ENCODE measurements at regions not wholly inside any gene's neighbourhood (a gene's known extent, or its start where the extent isn't known, plus 50 kb on each side); places are given as distances from the start of the nearest gene placed in this dataset.
"Not testable (repeated sequence)": the region's sequence is repeated elsewhere in the genome, so short reads cannot be mapped to it uniquely, and the experiment has no call there.

DNA sequence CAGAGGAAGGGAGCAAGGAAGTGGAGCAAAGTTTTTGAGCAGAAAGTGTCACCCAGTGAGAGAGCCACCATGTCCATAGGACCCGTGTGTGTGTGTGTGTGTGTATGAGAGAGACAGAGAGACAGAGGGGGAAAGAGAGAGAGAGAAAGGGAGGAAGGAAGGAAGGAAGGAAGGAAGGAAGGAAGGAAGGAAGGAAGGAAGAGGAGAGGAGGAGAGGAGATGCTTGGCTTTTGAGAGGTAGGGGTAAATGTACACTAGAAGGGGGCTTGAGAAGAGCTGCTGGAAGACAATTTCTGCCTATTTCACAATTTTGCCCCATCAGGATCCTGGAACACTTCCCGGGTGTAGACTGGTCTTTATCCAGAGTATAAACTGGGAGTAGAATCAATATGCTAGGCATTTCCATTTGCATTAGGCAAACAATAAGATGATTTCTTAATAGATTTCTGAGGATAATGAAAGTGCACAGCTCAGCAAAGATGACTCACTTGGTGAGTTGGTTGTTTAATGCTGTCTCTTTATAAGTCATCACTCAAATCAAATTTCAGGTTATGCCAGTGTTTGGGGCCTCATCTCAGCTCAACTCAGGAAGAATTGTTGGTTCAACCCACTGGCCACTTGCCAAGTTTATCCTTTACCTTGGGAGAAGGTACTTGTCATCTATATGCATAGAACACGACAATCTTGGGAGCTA, 70.0 kb upstream of the FAM13C start:
- ATAC-seq (peak; percentile 90), DNase-seq (peak; percentile 99)
- Histone ChIP-seq H3K36me3 (ENCODE audit: low read depth, low read length) (no peaks in the 10 kb centered on the region), H4K20me1 (ENCODE audit: low read length) (no peaks in the 10 kb centered on the region), H3K9me2 (replicated peaks; ENCODE audit: low read length) (no peaks in the 10 kb centered on the region), H3K79me2 (ENCODE audit: low read length) (no peaks in the 10 kb centered on the region), H3K4me2 (ENCODE audit: low read length) (peak overlapping the region; percentile 25), H2AFZ (ENCODE audit: low read length) (no peak overlapping the region), H3K4me1 (ENCODE audit: insufficient read depth, low read length) (peaks cover 40% of the 10 kb centered on the region), H3K9ac (ENCODE audit: low read length) (no peak overlapping the region), H3K9me3 (ENCODE audit: low read length) (no peaks in the 10 kb centered on the region), H3F3A (ENCODE audit: low read length, unreplicated experiment) (no peaks in the 10 kb centered on the region), H3K27me3 (ENCODE audit: low read length) (peaks cover 15% of the 10 kb centered on the region; the same call in 1 of the 2 replicates), H3K27ac (ENCODE audit: low read length) (peak overlapping the region; percentile 14), H3K4me3 (ENCODE audit: low read length) (no peak overlapping the region)
- intact Hi-C loops (cut with micrococcal nuclease): no loop called here
- no TSS peak for BruUV-seq (replicated peaks)
- TF ChIP-seq CTCF (conservative IDR thresholded peaks at IDR 0.05; ENCODE audit: low read depth, low read length) (no peak), EZH2phosphoT487 (IDR thresholded peaks at IDR 0.05; ENCODE audit: borderline replicate concordance, low read length) (no peak), EZH2 (IDR thresholded peaks at IDR 0.05; ENCODE audit: low read length, unreplicated experiment) (no peak)
- CTCF ChIA-PET: interaction anchor here (0.7 kb wide), 1 partner anchor 12 kb away, joined by 3 read pairs; no protein-coding TSS in a partner anchor
- POLR2A ChIA-PET (ENCODE audit: unreplicated experiment): interaction anchor here (0.6 kb wide), 1 partner anchor 103 kb away, joined by 3 read pairs; no protein-coding TSS in a partner anchor

DNA sequence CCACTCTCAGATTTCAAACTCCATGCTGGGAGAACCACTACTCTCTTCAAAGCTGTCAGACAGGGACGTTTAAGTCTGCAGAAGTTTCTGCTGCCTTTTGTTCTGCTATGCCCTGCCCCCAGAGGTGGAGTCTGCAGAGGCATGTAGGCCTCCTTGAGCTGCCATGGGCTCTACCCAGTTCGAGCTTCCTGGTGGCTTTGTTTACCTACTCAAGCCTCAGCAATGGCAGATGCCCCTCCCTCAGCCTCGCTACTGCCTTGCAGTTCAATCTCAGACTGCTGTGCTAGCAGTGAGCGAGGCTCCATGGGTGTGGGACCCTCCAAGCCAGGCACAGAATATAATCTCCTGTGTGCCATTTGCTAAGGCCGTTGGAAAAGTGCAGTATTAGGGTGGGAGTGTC, 51.4 kb upstream of the FAM13C start:
- ATAC-seq; H3K4me3 ChIP-seq (ENCODE audit: low read length); H3F3A ChIP-seq (ENCODE audit: low read length, unreplicated experiment); H3K4me2 ChIP-seq (ENCODE audit: low read length); BruUV-seq (replicated peaks); H3K79me2 ChIP-seq (ENCODE audit: low read length); H3K27me3 ChIP-seq (ENCODE audit: low read length); H3K9me3 ChIP-seq (ENCODE audit: low read length); H4K20me1 ChIP-seq (ENCODE audit: low read length); H3K27ac ChIP-seq (ENCODE audit: low read length); H3K9me2 ChIP-seq (replicated peaks; ENCODE audit: low read length); DNase-seq; H3K36me3 ChIP-seq (ENCODE audit: low read depth, low read length); H3K4me1 ChIP-seq (ENCODE audit: insufficient read depth, low read length); intact Hi-C loops (cut with micrococcal nuclease); H3K9ac ChIP-seq (ENCODE audit: low read length): not testable (repeated sequence)
- POLR2A ChIA-PET (ENCODE audit: unreplicated experiment): interaction anchor here (0.6 kb wide), 1 partner anchor 14 kb away, joined by 3 read pairs; no protein-coding TSS in a partner anchor
- CTCF ChIA-PET: interaction anchor here (0.6 kb wide), 1 partner anchor 1880 kb away, joined by 3 read pairs; no protein-coding TSS in a partner anchor
- H2AFZ ChIP-seq (ENCODE audit: low read length): 0 out of 2 replicates have a peak overlapping the region, but pooled peaks have one; percentile 44
